ENCODE measurements at regions not wholly inside any gene's neighbourhood (a gene's known extent, or its start where the extent isn't known, plus 50 kb on each side); places are given as distances from the start of the nearest gene placed in this dataset.

- no peak for DNase-seq (ENCODE audit: low read depth in 1 of 2, low spot score in 1 of 2)
- Histone ChIP-seq H3K27me3 (ENCODE audit: insufficient read depth, poor library complexity, severe bottlenecking) (no peaks in the 10 kb centered on the region), H3K4me3 (replicated peaks; ENCODE audit: insufficient read depth, low read length) (no peak overlapping the region), H3K27ac (replicated peaks) (no peak overlapping the region)
- TF ChIP-seq GABPA (IDR thresholded peaks at IDR 0.05; ENCODE audit: low read depth) (no peak), CTCF (IDR thresholded peaks at IDR 0.05; ENCODE audit: insufficient read depth, low read length) (no peak), POLR2AphosphoS5 (IDR thresholded peaks at IDR 0.05; ENCODE audit: low read depth) (no peak), SPI1 (IDR thresholded peaks at IDR 0.05; ENCODE audit: borderline replicate concordance, low read depth) (no peak)
- TF ChIP-seq, protein P1, sequence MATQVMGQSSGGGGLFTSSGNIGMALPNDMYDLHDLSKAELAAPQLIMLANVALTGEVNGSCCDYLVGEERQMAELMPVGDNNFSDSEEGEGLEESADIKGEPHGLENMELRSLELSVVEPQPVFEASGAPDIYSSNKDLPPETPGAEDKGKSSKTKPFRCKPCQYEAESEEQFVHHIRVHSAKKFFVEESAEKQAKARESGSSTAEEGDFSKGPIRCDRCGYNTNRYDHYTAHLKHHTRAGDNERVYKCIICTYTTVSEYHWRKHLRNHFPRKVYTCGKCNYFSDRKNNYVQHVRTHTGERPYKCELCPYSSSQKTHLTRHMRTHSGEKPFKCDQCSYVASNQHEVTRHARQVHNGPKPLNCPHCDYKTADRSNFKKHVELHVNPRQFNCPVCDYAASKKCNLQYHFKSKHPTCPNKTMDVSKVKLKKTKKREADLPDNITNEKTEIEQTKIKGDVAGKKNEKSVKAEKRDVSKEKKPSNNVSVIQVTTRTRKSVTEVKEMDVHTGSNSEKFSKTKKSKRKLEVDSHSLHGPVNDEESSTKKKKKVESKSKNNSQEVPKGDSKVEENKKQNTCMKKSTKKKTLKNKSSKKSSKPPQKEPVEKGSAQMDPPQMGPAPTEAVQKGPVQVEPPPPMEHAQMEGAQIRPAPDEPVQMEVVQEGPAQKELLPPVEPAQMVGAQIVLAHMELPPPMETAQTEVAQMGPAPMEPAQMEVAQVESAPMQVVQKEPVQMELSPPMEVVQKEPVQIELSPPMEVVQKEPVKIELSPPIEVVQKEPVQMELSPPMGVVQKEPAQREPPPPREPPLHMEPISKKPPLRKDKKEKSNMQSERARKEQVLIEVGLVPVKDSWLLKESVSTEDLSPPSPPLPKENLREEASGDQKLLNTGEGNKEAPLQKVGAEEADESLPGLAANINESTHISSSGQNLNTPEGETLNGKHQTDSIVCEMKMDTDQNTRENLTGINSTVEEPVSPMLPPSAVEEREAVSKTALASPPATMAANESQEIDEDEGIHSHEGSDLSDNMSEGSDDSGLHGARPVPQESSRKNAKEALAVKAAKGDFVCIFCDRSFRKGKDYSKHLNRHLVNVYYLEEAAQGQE (IDR thresholded peaks at IDR 0.05; ENCODE audit: insufficient replicate concordance, low read depth), result no peak
These were observed 314.2 kb downstream of the PID1 start for GRCh38 chr2:228956701-228957474.

DNA sequence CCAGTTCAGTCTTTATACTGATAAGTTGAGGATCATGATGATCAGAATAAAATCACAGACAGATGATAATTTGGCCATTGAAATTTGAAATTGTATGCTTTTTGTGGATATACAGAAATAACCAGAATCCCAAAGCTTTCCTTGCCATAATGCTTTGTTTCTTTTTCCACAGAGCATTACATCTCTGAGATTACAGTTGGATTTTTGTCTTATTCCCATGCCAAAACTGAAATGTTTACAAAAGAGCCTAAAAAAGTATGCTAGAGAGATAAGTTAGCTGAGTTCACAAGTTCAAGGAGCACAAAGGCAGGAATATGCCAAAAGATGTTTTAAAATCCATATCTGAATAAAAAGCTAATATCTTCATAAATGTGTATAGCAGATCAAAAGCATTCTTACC, 321.3 kb downstream of the PID1 start:
- no peaks in the 10 kb centered on the region for H3K27me3 ChIP-seq (ENCODE audit: insufficient read depth, poor library complexity, severe bottlenecking)
- no peak for DNase-seq (ENCODE audit: low read depth in 1 of 2, low spot score in 1 of 2)
- no peak overlapping the region for H3K27ac ChIP-seq (replicated peaks)
- no peak overlapping the region for H3K4me3 ChIP-seq (replicated peaks; ENCODE audit: insufficient read depth, low read length)
- TF ChIP-seq SPI1 (IDR thresholded peaks at IDR 0.05; ENCODE audit: borderline replicate concordance, low read depth) (no peak), CTCF (IDR thresholded peaks at IDR 0.05; ENCODE audit: insufficient read depth, low read length) (no peak), POLR2AphosphoS5 (IDR thresholded peaks at IDR 0.05; ENCODE audit: low read depth) (no peak), GABPA (IDR thresholded peaks at IDR 0.05; ENCODE audit: low read depth) (no peak)
- TF ChIP-seq, protein P1 (IDR thresholded peaks at IDR 0.05; ENCODE audit: insufficient replicate concordance, low read depth), result no peak

- no peaks in the 10 kb centered on the region for H3K27me3 ChIP-seq (ENCODE audit: insufficient read depth, poor library complexity, severe bottlenecking)
- no peak overlapping the region for H3K4me3 ChIP-seq (replicated peaks; ENCODE audit: insufficient read depth, low read length)
- DNase-seq (ENCODE audit: low read depth in 1 of 2, low spot score in 1 of 2), result no peak
- TF ChIP-seq, protein P1 (IDR thresholded peaks at IDR 0.05; ENCODE audit: insufficient replicate concordance, low read depth), result no peak
- TF ChIP-seq GABPA (IDR thresholded peaks at IDR 0.05; ENCODE audit: low read depth) (no peak), CTCF (IDR thresholded peaks at IDR 0.05; ENCODE audit: insufficient read depth, low read length) (no peak), POLR2AphosphoS5 (IDR thresholded peaks at IDR 0.05; ENCODE audit: low read depth) (no peak), SPI1 (IDR thresholded peaks at IDR 0.05; ENCODE audit: borderline replicate concordance, low read depth) (no peak)
- H3K27ac ChIP-seq (replicated peaks), result no peak overlapping the region
These were observed 325.4 kb downstream of the PID1 start for GRCh38 chr2:228945710-228946109.

All from HL-60 (cell line).